Choroid plexus epithelial cell (primary cell): ENCODE measurements at regions not wholly inside any gene's neighbourhood (a gene's known extent, or its start where the extent isn't known, plus 50 kb on each side); places are given as distances from the start of the nearest gene placed in this dataset.

Source experiments
- DNase-seq: peaks from one replicate; pipeline ENCODE4 v3.0.0-alpha.2; 2010; ENCODE audit warnings: low read depth
- H3K4me3 ChIP-seq: 2 replicates; pipeline ENCODE4 v1.5.1; 2011; ENCODE audit warnings: low read depth, mild to moderate bottlenecking, control low read depth, low read length, moderate library complexity
- TF ChIP-seq, protein P1 (sequence below): conservative IDR thresholded peaks from 2 replicates; pipeline ENCODE4 v1.5.1; 2011; ENCODE audit warnings: low read depth, mild to moderate bottlenecking, control low read depth, inconsistent platforms, low read length, moderate library complexity

GRCh38 chr4:81816031-81816761, 344.5 kb upstream of the RASGEF1B start:
- no peak overlapping the region for H3K4me3 ChIP-seq
- DNase-seq, result no peak
- TF ChIP-seq, protein P1, sequence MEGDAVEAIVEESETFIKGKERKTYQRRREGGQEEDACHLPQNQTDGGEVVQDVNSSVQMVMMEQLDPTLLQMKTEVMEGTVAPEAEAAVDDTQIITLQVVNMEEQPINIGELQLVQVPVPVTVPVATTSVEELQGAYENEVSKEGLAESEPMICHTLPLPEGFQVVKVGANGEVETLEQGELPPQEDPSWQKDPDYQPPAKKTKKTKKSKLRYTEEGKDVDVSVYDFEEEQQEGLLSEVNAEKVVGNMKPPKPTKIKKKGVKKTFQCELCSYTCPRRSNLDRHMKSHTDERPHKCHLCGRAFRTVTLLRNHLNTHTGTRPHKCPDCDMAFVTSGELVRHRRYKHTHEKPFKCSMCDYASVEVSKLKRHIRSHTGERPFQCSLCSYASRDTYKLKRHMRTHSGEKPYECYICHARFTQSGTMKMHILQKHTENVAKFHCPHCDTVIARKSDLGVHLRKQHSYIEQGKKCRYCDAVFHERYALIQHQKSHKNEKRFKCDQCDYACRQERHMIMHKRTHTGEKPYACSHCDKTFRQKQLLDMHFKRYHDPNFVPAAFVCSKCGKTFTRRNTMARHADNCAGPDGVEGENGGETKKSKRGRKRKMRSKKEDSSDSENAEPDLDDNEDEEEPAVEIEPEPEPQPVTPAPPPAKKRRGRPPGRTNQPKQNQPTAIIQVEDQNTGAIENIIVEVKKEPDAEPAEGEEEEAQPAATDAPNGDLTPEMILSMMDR, result no peak

GRCh38 chr4:81814987-81815541, 343.4 kb upstream of the RASGEF1B start:
- no peak overlapping the region for H3K4me3 ChIP-seq
- TF ChIP-seq, protein P1, result no peak
- DNase-seq, result peak; percentile 8

- TF ChIP-seq, protein P1, result no peak
- DNase-seq, result no peak
- H3K4me3 ChIP-seq, result no peak overlapping the region
These were observed 340.0 kb upstream of the RASGEF1B start for GRCh38 chr4:81811562-81812293.

- DNase-seq, result no peak
- H3K4me3 ChIP-seq, result no peak overlapping the region
- TF ChIP-seq, protein P1, result no peak
These were observed 336.4 kb upstream of the RASGEF1B start for GRCh38 chr4:81808011-81808672.

GRCh38 chr4:81807386-81807785, 335.7 kb upstream of the RASGEF1B start:
- DNase-seq, result no peak
- TF ChIP-seq, protein P1, result no peak
- H3K4me3 ChIP-seq, result no peak overlapping the region

GRCh38 chr4:81806485-81806884, 334.8 kb upstream of the RASGEF1B start:
- H3K4me3 ChIP-seq, result no peak overlapping the region
- no peak for DNase-seq
- TF ChIP-seq, protein P1, result no peak
